DND-41 (cell line): ENCODE measurements at regions not wholly inside any gene's neighbourhood (a gene's known extent, or its start where the extent isn't known, plus 50 kb on each side); places are given as distances from the start of the nearest gene placed in this dataset.

Source experiments
- EZH2 ChIP-seq: IDR thresholded peaks from 3 replicates; pipeline ENCODE4 v1.6.1; 2012; ENCODE audit warnings: borderline replicate concordance, low read depth, mild to moderate bottlenecking, moderate library complexity, low read length, inconsistent platforms; ENCODE audit not compliant: severe bottlenecking
- TF ChIP-seq, protein P1 (sequence below): IDR thresholded peaks from 2 replicates; pipeline ENCODE4 v1.5.1; 2012; ENCODE audit warnings: borderline replicate concordance, low read length, moderate library complexity, mild to moderate bottlenecking; ENCODE audit not compliant: poor library complexity, severe bottlenecking; ENCODE audit errors: extremely low read depth

GRCh38 chr3:111278959-111279358, 207.3 kb downstream of the NECTIN3 start:
- TF ChIP-seq, protein P1, sequence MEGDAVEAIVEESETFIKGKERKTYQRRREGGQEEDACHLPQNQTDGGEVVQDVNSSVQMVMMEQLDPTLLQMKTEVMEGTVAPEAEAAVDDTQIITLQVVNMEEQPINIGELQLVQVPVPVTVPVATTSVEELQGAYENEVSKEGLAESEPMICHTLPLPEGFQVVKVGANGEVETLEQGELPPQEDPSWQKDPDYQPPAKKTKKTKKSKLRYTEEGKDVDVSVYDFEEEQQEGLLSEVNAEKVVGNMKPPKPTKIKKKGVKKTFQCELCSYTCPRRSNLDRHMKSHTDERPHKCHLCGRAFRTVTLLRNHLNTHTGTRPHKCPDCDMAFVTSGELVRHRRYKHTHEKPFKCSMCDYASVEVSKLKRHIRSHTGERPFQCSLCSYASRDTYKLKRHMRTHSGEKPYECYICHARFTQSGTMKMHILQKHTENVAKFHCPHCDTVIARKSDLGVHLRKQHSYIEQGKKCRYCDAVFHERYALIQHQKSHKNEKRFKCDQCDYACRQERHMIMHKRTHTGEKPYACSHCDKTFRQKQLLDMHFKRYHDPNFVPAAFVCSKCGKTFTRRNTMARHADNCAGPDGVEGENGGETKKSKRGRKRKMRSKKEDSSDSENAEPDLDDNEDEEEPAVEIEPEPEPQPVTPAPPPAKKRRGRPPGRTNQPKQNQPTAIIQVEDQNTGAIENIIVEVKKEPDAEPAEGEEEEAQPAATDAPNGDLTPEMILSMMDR = no peak
- TF ChIP-seq EZH2 = no peak
